HEK293T (cell line): ENCODE measurements at regions not wholly inside any gene's neighbourhood (a gene's known extent, or its start where the extent isn't known, plus 50 kb on each side); places are given as distances from the start of the nearest gene placed in this dataset.

Experiments
- CTCF ChIA-PET: fragments of 350-600 bp; formaldehyde crosslinking; extraction: SDS; loops from one replicate; lab custom pipeline; 2021; ENCODE audit warnings: antibody characterized with exemption, inconsistent platforms; lab: Yijun Ruan, JAX
- POLR2A ChIA-PET: fragments of 350-600 bp; formaldehyde crosslinking; extraction: SDS; loops from one replicate; lab custom pipeline; 2020; ENCODE audit warnings: antibody characterized with exemption, inconsistent platforms; lab: Yijun Ruan, JAX
- DNase-seq: peaks from one replicate; pipeline ENCODE4 v3.0.0; 2012; ENCODE audit warnings: mixed read lengths; ENCODE audit errors: extremely low spot score
- ARNT ChIP-seq: fragments of 450-650 bp; IDR thresholded peaks from 2 replicates; pipeline ENCODE4 v1.6.1; 2017; ENCODE audit warnings: mild to moderate bottlenecking
- BHLHE40 ChIP-seq: fragments of 450-650 bp; IDR thresholded peaks from 2 replicates; pipeline ENCODE4 v1.6.1; 2016; ENCODE audit warnings: mild to moderate bottlenecking, moderate library complexity, borderline replicate concordance
- CTBP1 ChIP-seq: fragments of 450-650 bp; IDR thresholded peaks from 2 replicates; pipeline ENCODE4 v1.6.1; 2016; ENCODE audit warnings: borderline replicate concordance
- ELF4 ChIP-seq: fragments of 450-650 bp; IDR thresholded peaks from 2 replicates; pipeline ENCODE4 v1.6.1; 2017; ENCODE audit warnings: antibody characterized with exemption
- FOXA1 ChIP-seq: fragments of 450-650 bp; IDR thresholded peaks from 2 replicates; pipeline ENCODE4 v1.6.1; 2016; ENCODE audit warnings: mild to moderate bottlenecking
- FOXK2 ChIP-seq: fragments of 450-650 bp; IDR thresholded peaks from 2 replicates; pipeline ENCODE4 v1.6.1; 2016; ENCODE audit warnings: mild to moderate bottlenecking
- FOXM1 ChIP-seq: fragments of 450-650 bp; IDR thresholded peaks from 2 replicates; pipeline ENCODE4 v1.6.1; 2017; ENCODE audit warnings: mild to moderate bottlenecking, borderline replicate concordance
- HDGF ChIP-seq: fragments of 450-650 bp; IDR thresholded peaks from 2 replicates; pipeline ENCODE4 v1.6.1; 2017; ENCODE audit warnings: antibody characterized with exemption, borderline replicate concordance
- L3MBTL2 ChIP-seq: fragments of 450-650 bp; conservative IDR thresholded peaks from 2 replicates; pipeline ENCODE4 v1.6.1; 2016; ENCODE audit warnings: mild to moderate bottlenecking
- LEF1 ChIP-seq: fragments of 450-650 bp; IDR thresholded peaks from 2 replicates; pipeline ENCODE4 v1.6.1; 2017; ENCODE audit warnings: mild to moderate bottlenecking, borderline replicate concordance
- NFRKB ChIP-seq: fragments of 450-650 bp; IDR thresholded peaks from 2 replicates; pipeline ENCODE4 v1.6.1; 2016; ENCODE audit warnings: mild to moderate bottlenecking, moderate library complexity
- PKNOX1 ChIP-seq: fragments of 450-650 bp; IDR thresholded peaks from 2 replicates; pipeline ENCODE4 v1.6.1; 2016
- SP1 ChIP-seq: fragments of 450-650 bp; IDR thresholded peaks from 2 replicates; pipeline ENCODE4 v1.6.1; 2017
- SUZ12 ChIP-seq: fragments of 450-650 bp; IDR thresholded peaks from 2 replicates; pipeline ENCODE4 v1.6.1; 2016; ENCODE audit warnings: mild to moderate bottlenecking
- TARDBP ChIP-seq: fragments of 450-650 bp; IDR thresholded peaks from 2 replicates; pipeline ENCODE4 v1.6.1; 2016
- ZNF384 ChIP-seq: fragments of 450-650 bp; IDR thresholded peaks from 2 replicates; pipeline ENCODE4 v1.6.1; 2016

GRCh38 chr10:4686644-4686996 is 139.4 kb upstream of the AKR1E2 start:
- DNase-seq = no peak
- CTCF ChIA-PET = interaction anchor here (0.6 kb wide), 1 partner anchor 907 kb away, joined by 3 read pairs; no protein-coding TSS in a partner anchor
- TF ChIP-seq LEF1 (no peak), FOXM1 (no peak), NFRKB (no peak), CTBP1 (no peak), FOXK2 (no peak), SP1 (no peak), TARDBP (no peak), ZNF384 (no peak), L3MBTL2 (no peak), BHLHE40 (no peak), FOXA1 (no peak), HDGF (no peak), SUZ12 (no peak), PKNOX1 (no peak), ELF4 (no peak), ARNT (no peak)
- POLR2A ChIA-PET = no interaction called here

DNA sequence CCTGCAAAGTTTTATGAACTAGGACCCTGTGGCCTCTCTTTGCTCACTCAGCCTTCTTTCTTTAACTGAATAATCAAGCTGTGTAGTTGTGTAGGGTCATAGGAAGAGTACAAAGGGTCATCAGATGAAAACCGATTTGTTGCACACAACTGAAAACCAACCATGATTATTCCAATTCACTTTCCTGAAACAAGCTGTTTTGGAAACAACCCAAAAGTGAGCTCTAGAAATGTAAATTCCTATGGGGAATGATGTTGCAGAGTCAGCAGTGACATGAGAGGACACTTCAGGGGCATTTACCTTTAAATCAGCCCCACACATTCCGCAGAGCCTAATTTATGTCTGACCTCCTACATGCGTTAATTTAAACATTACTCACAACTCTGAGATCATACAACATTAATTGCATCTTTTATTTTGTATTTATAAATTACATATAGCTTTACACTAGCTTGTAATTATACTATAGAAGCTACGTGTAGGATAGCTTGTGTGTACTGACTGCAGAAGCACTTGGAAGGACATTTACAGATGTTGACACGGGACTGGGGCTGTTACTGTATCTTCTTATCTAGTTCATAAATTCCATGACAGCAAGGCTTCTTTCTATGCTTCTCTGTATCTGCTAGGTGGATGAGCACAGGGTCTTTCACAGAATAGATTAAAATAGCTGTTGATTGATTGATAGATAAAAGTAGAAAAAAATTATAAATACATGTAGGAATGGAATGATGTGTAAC is 139.9 kb upstream of the AKR1E2 start:
- CTCF ChIA-PET = interaction anchor here (0.6 kb wide), 1 partner anchor 908 kb away, joined by 3 read pairs; no protein-coding TSS in a partner anchor
- no peak for TF ChIP-seq FOXM1
- no peak for TF ChIP-seq TARDBP
- no peak for TF ChIP-seq FOXA1
- TF ChIP-seq ELF4 = no peak
- no peak for TF ChIP-seq FOXK2
- TF ChIP-seq ARNT = no peak
- TF ChIP-seq BHLHE40 = no peak
- TF ChIP-seq CTBP1 = no peak
- no peak for TF ChIP-seq NFRKB
- TF ChIP-seq SP1 = no peak
- no peak for TF ChIP-seq PKNOX1
- no peak for TF ChIP-seq ZNF384
- no peak for TF ChIP-seq SUZ12
- POLR2A ChIA-PET = no interaction called here
- DNase-seq = no peak

- ChIA-PET CTCF (no interaction called here), POLR2A (no interaction called here)
- DNase-seq = no peak
- no peak for TF ChIP-seq LEF1
- no peak for TF ChIP-seq SP1
- no peak for TF ChIP-seq L3MBTL2
- no peak for TF ChIP-seq ELF4
- TF ChIP-seq FOXA1 = no peak
- TF ChIP-seq SUZ12 = no peak
- no peak for TF ChIP-seq ARNT
- no peak for TF ChIP-seq TARDBP
- no peak for TF ChIP-seq FOXM1
- no peak for TF ChIP-seq ZNF384
Observed at GRCh38 chr10:4685491-4685890, 140.5 kb upstream of the AKR1E2 start.

GRCh38 chr10:4684434-4684833 is 141.6 kb upstream of the AKR1E2 start:
- CTCF ChIA-PET = interaction anchor here (0.8 kb wide), 1 partner anchor 1491 kb away, joined by 3 read pairs; no protein-coding TSS in a partner anchor
- TF ChIP-seq FOXA1 (no peak), CTBP1 (no peak), ELF4 (no peak), SUZ12 (no peak), ARNT (no peak), LEF1 (no peak), HDGF (no peak), TARDBP (no peak), BHLHE40 (no peak), L3MBTL2 (no peak)
- no peak for DNase-seq
- POLR2A ChIA-PET = no interaction called here

GRCh38 chr10:4683838-4684237 is 142.2 kb upstream of the AKR1E2 start:
- POLR2A ChIA-PET = no interaction called here
- TF ChIP-seq NFRKB = no peak
- TF ChIP-seq FOXK2 = no peak
- no peak for TF ChIP-seq FOXM1
- TF ChIP-seq TARDBP = no peak
- TF ChIP-seq PKNOX1 = no peak
- TF ChIP-seq ZNF384 = no peak
- TF ChIP-seq LEF1 = no peak
- TF ChIP-seq FOXA1 = no peak
- TF ChIP-seq SP1 = no peak
- TF ChIP-seq L3MBTL2 = no peak
- no peak for TF ChIP-seq ELF4
- no peak for DNase-seq
- CTCF ChIA-PET = no interaction called here

DNA sequence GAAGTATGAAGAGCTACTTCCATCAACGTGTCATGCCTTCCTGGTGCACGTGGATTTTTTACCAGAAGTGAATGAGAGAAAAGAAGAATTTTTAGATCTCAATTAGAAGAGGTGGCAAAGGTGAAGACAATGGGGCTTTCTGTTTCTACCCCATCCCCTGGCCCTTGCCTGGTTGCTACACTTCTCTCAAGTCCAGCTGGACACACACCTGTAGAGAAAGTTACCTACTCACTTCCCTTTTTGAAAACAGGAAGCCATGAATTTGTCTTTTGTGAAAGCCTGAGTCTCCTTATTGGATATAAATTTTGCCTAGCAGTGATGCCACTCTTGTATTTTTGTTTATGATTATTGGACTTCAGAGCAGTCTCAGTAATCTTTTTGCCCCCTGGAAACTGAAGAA is 142.9 kb upstream of the AKR1E2 start:
- DNase-seq = no peak
- POLR2A ChIA-PET = no interaction called here
- CTCF ChIA-PET = interaction anchor here (0.7 kb wide), 1 partner anchor 132 kb away, joined by 3 read pairs; no protein-coding TSS in a partner anchor
- TF ChIP-seq FOXM1 (no peak), ZNF384 (no peak), BHLHE40 (no peak)
